GM19043 (cell line): ENCODE measurements at regions not wholly inside any gene's neighbourhood (a gene's known extent, or its start where the extent isn't known, plus 50 kb on each side); places are given as distances from the start of the nearest gene placed in this dataset.

Experiments used
- ATAC-seq: cut with Tn5 transposase; IDR thresholded peaks from one replicate; pipeline ENCODE4 v1.9.1; 2021; ENCODE audit warnings: low read depth; ENCODE audit not compliant: unreplicated experiment

- ATAC-seq, result no peak
Measured at GRCh38 chr21:35338281-35338680, 289.2 kb upstream of the RUNX1 start.

- no peak for ATAC-seq
Measured at GRCh38 chr21:35337573-35337972, 288.5 kb upstream of the RUNX1 start.

GRCh38 chr21:35336534-35336933 lies 287.4 kb upstream of the RUNX1 start:
- no peak for ATAC-seq

GRCh38 chr21:35335951-35336446 lies 286.9 kb upstream of the RUNX1 start:
- no peak for ATAC-seq

- no peak for ATAC-seq
Measured at GRCh38 chr21:35333831-35334618, 284.9 kb upstream of the RUNX1 start.

GRCh38 chr21:35332841-35333426 lies 283.8 kb upstream of the RUNX1 start:
- ATAC-seq, result no peak

- ATAC-seq, result no peak
Measured at GRCh38 chr21:35329940-35330660, 281.0 kb upstream of the RUNX1 start.

- ATAC-seq, result no peak
Measured at GRCh38 chr21:35328856-35329455, 279.9 kb upstream of the RUNX1 start.

GRCh38 chr21:35326677-35327076 lies 277.6 kb upstream of the RUNX1 start:
- no peak for ATAC-seq

GRCh38 chr21:35325953-35326352 lies 276.9 kb upstream of the RUNX1 start:
- no peak for ATAC-seq

- ATAC-seq, result no peak
Measured at GRCh38 chr21:35324372-35325220, 275.5 kb upstream of the RUNX1 start.

- no peak for ATAC-seq
Measured at GRCh38 chr21:35323947-35324346, 274.8 kb upstream of the RUNX1 start.

GRCh38 chr21:35321322-35322200 lies 272.5 kb upstream of the RUNX1 start:
- ATAC-seq, result no peak

- ATAC-seq, result no peak
Measured at GRCh38 chr21:35319684-35320283, 270.7 kb upstream of the RUNX1 start.

GRCh38 chr21:35316933-35317332 lies 267.8 kb upstream of the RUNX1 start:
- no peak for ATAC-seq

- ATAC-seq, result no peak
Measured at GRCh38 chr21:35316456-35316855, 267.4 kb upstream of the RUNX1 start.

GRCh38 chr21:35314857-35315582 lies 265.9 kb upstream of the RUNX1 start:
- no peak for ATAC-seq

GRCh38 chr21:35311985-35312384 lies 262.9 kb upstream of the RUNX1 start:
- ATAC-seq, result no peak
